GM21717 (cell line): ENCODE measurements at regions not wholly inside any gene's neighbourhood (a gene's known extent, or its start where the extent isn't known, plus 50 kb on each side); places are given as distances from the start of the nearest gene placed in this dataset.
"Not testable (repeated sequence)": the region's sequence is repeated elsewhere in the genome, so short reads cannot be mapped to it uniquely, and the experiment has no call there.

Experiments
- ATAC-seq: cut with Tn5 transposase; IDR thresholded peaks from one replicate; pipeline ENCODE4 v1.9.1; 2021; ENCODE audit warnings: mild to moderate bottlenecking, moderate library complexity; ENCODE audit not compliant: unreplicated experiment

GRCh38 chr15:26197719-26198118 is 334.6 kb upstream of the ATP10A start:
- no peak for ATAC-seq

- ATAC-seq: no peak
Measured at GRCh38 chr15:26197060-26197459, 333.9 kb upstream of the ATP10A start.

- no peak for ATAC-seq
Measured at GRCh38 chr15:26191193-26191592, 328.1 kb upstream of the ATP10A start.

- not testable (repeated sequence) for ATAC-seq
Measured at GRCh38 chr15:26186138-26186537, 323.0 kb upstream of the ATP10A start.

GRCh38 chr15:26182441-26182840 is 319.3 kb upstream of the ATP10A start:
- ATAC-seq: no peak

GRCh38 chr15:26179906-26180305 is 316.8 kb upstream of the ATP10A start:
- no peak for ATAC-seq

GRCh38 chr15:26178640-26179220 is 315.6 kb upstream of the ATP10A start:
- ATAC-seq: no peak

- no peak for ATAC-seq
Measured at GRCh38 chr15:26177816-26178215, 314.7 kb upstream of the ATP10A start.

- no peak for ATAC-seq
Measured at GRCh38 chr15:26176831-26177230, 313.7 kb upstream of the ATP10A start.

GRCh38 chr15:26171266-26171665 is 308.1 kb upstream of the ATP10A start:
- ATAC-seq: no peak

GRCh38 chr15:26166429-26166828 is 303.3 kb upstream of the ATP10A start:
- no peak for ATAC-seq

- ATAC-seq: no peak
Measured at GRCh38 chr15:26165546-26165945, 302.4 kb upstream of the ATP10A start.

GRCh38 chr15:26160343-26160742 is 297.2 kb upstream of the ATP10A start:
- ATAC-seq: no peak

GRCh38 chr15:26158176-26158575 is 295.0 kb upstream of the ATP10A start:
- ATAC-seq: no peak

GRCh38 chr15:26157081-26157480 is 294.0 kb upstream of the ATP10A start:
- no peak for ATAC-seq

GRCh38 chr15:26156051-26156450 is 292.9 kb upstream of the ATP10A start:
- no peak for ATAC-seq

GRCh38 chr15:26148156-26148860 is 285.2 kb upstream of the ATP10A start:
- ATAC-seq: no peak

- no peak for ATAC-seq
Measured at GRCh38 chr15:26146202-26146601, 283.1 kb upstream of the ATP10A start.

- no peak for ATAC-seq
Measured at GRCh38 chr15:26145796-26146195, 282.7 kb upstream of the ATP10A start.

- no peak for ATAC-seq
Measured at GRCh38 chr15:26144836-26145235, 281.7 kb upstream of the ATP10A start.

- ATAC-seq: no peak
Measured at GRCh38 chr15:26143221-26143620, 280.1 kb upstream of the ATP10A start.

GRCh38 chr15:26134812-26135211 is 271.7 kb upstream of the ATP10A start:
- ATAC-seq: no peak

GRCh38 chr15:26134152-26134551 is 271.0 kb upstream of the ATP10A start:
- no peak for ATAC-seq
